WERI-Rb-1 (cell line): ENCODE measurements at regions not wholly inside any gene's neighbourhood (a gene's known extent, or its start where the extent isn't known, plus 50 kb on each side); places are given as distances from the start of the nearest gene placed in this dataset.

ENCODE experiments used
- DNase-seq: peaks from one replicate; pipeline ENCODE4 v3.0.0-alpha.2; 2020
- H3K27ac ChIP-seq: fragments of 250-450 bp; sonication (Bioruptor Pico); 2 replicates; pipeline ENCODE4 v1.5.1; 2020; ENCODE audit warnings: mild to moderate bottlenecking, moderate library complexity
- H3K27me3 ChIP-seq: fragments of 250-450 bp; sonication (Bioruptor Pico); 2 replicates; pipeline ENCODE4 v1.5.1; 2021; ENCODE audit warnings: mild to moderate bottlenecking, low read depth, moderate library complexity; ENCODE audit not compliant: insufficient read depth, severe bottlenecking
- H3K36me3 ChIP-seq: fragments of 250-450 bp; sonication (Bioruptor Pico); 2 replicates; pipeline ENCODE4 v1.5.1; 2020; ENCODE audit warnings: mild to moderate bottlenecking, moderate library complexity
- H3K4me3 ChIP-seq: 2 replicates; pipeline ENCODE4 v1.5.1; 2011; ENCODE audit warnings: low read depth, mild to moderate bottlenecking, control low read depth, low read length
- H3K9me3 ChIP-seq: fragments of 250-450 bp; sonication (Bioruptor Pico); 2 replicates; pipeline ENCODE4 v1.5.1; 2021; ENCODE audit warnings: mild to moderate bottlenecking, moderate library complexity; ENCODE audit not compliant: severe bottlenecking
- TF ChIP-seq, protein P1 (sequence below): IDR thresholded peaks from 2 replicates; pipeline ENCODE4 v1.5.1; 2011; ENCODE audit warnings: low read depth, mild to moderate bottlenecking, control low read depth, inconsistent platforms, low read length

DNA sequence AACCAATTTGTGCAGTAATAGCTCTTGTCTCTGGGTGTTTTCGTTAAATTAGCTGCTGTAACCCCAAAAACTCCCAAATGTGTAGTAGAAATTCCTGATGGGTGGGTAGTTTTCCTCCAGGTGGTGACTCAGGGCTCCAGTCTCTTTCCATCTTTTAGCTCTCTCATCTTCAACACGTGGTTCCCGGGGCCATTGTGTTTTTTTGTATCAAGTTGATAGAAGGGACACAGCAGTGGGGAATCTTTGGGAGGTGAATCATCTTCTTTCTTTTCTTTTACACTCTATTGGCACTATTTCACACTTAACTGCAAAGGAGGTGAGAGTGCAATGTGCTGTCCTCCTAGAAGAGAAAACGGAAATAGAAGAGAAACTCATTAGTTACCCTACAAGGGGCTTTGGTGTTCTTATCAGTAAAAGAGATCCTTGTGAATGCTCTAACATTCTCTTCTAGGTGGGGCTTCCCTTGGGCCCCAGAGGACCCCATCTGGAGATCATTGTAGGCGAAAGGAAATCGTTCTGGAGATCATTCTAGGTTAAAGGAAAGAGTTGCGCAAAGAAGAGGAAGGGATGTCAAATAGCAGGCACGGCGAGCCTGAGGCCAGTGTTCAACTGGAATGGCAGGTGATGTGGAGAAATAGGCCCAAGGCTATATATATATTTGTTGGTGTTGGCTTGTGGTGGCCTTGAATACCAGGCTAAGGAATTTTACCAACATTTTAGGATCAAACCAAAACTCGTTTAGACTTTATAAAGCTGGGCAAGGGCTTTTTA lies 68.2 kb upstream of the ACSL1 start:
- no peak for DNase-seq
- no peaks in the 10 kb centered on the region for H3K27me3 ChIP-seq
- H3K4me3 ChIP-seq, result no peak overlapping the region
- H3K36me3 ChIP-seq, result no peaks in the 10 kb centered on the region
- H3K9me3 ChIP-seq, result no peaks in the 10 kb centered on the region
- H3K27ac ChIP-seq, result no peak overlapping the region
- TF ChIP-seq, protein P1, sequence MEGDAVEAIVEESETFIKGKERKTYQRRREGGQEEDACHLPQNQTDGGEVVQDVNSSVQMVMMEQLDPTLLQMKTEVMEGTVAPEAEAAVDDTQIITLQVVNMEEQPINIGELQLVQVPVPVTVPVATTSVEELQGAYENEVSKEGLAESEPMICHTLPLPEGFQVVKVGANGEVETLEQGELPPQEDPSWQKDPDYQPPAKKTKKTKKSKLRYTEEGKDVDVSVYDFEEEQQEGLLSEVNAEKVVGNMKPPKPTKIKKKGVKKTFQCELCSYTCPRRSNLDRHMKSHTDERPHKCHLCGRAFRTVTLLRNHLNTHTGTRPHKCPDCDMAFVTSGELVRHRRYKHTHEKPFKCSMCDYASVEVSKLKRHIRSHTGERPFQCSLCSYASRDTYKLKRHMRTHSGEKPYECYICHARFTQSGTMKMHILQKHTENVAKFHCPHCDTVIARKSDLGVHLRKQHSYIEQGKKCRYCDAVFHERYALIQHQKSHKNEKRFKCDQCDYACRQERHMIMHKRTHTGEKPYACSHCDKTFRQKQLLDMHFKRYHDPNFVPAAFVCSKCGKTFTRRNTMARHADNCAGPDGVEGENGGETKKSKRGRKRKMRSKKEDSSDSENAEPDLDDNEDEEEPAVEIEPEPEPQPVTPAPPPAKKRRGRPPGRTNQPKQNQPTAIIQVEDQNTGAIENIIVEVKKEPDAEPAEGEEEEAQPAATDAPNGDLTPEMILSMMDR, result no peak

DNA sequence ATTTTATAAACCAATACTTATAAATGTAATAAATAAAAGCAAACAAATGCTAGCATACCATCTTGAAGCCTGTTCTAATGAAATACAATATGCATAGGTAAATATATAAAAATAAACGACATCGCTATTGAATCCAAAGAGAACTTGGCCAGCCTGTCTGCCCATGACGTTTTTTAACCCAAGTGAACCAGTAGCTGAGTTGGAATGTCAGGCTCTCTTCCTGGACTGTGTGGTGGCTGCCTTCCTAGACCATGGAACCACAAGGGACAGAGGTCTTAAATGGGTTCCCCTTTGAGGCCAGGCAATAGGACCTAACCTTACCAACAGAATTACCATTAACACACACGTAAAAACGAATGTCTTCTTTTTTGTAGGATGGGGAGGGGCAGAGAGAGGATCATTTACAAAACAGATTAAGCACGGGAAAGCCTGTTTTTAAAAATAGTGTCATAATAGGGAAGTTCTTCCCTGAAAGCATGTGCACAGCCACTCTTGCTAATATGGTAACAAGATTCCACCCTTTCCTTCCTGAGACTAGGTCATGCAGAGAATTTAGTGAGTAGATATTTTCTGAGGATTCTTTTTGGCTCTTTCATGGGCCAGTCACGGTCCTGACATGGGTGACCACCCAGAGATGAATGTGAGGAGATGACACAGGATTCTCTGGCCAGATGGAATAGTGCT lies 69.4 kb upstream of the ACSL1 start:
- no peak for DNase-seq
- TF ChIP-seq, protein P1, result no peak
- H3K9me3 ChIP-seq, result no peaks in the 10 kb centered on the region
- H3K27ac ChIP-seq, result no peak overlapping the region
- H3K36me3 ChIP-seq, result no peaks in the 10 kb centered on the region
- H3K4me3 ChIP-seq, result no peak overlapping the region
- no peaks in the 10 kb centered on the region for H3K27me3 ChIP-seq

DNA sequence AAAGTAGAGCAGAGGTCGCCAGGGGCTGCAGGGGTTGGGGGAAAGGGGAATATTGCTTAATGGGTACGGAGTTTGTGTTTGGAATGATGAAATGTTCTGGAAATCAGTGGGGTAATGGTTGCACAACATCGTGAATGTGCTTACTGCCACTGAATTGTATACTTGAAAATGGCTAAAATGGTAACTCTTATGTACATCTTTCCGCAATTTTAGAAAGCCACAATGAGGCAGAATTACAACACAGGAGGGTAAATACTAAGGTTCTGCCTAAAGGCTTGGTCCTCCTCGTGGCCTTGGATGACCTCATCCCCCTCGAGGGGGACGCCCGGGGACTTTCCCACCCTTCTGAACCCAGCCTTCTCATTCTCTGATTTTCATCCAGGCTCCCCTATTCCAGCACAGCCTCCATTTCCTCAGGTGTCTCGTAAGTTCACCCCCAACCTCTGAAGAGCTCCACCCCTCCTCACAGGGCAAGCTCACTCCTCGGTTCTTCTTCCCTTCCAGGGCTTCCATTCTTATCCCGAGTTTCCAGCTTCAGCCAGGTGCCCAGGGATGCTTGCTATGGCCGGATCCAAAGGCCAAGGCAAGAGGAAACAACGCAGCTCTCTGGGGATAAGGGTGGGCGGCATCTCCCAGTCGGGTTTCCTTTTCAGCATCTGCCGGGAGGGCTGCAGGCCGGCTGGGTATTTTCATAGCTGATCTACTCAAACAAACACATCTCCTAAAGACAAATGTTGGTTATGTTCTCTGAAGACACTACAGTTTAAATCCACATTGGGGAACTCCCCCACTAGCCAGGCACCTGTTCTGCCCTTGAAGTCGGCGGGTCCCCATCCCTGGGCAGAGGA lies 71.3 kb upstream of the ACSL1 start:
- DNase-seq, result no peak
- no peaks in the 10 kb centered on the region for H3K36me3 ChIP-seq
- TF ChIP-seq, protein P1, result no peak
- H3K4me3 ChIP-seq, result no peak overlapping the region
- H3K27ac ChIP-seq, result no peak overlapping the region
- no peaks in the 10 kb centered on the region for H3K9me3 ChIP-seq
- H3K27me3 ChIP-seq, result no peaks in the 10 kb centered on the region

- TF ChIP-seq, protein P1, result no peak
- Histone ChIP-seq H3K9me3 (no peaks in the 10 kb centered on the region), H3K27ac (no peak overlapping the region), H3K4me3 (no peak overlapping the region), H3K36me3 (no peaks in the 10 kb centered on the region), H3K27me3 (no peaks in the 10 kb centered on the region)
- DNase-seq, result no peak
Observed at GRCh38 chr4:184897895-184898294, 72.1 kb upstream of the ACSL1 start.

GRCh38 chr4:184898793-184899192 lies 73.0 kb upstream of the ACSL1 start:
- H3K36me3 ChIP-seq, result no peaks in the 10 kb centered on the region
- TF ChIP-seq, protein P1, result no peak
- no peak overlapping the region for H3K27ac ChIP-seq
- DNase-seq, result no peak
- no peaks in the 10 kb centered on the region for H3K9me3 ChIP-seq
- no peaks in the 10 kb centered on the region for H3K27me3 ChIP-seq
- no peak overlapping the region for H3K4me3 ChIP-seq
